GM12872 (cell line): ENCODE measurements at regions not wholly inside any gene's neighbourhood (a gene's known extent, or its start where the extent isn't known, plus 50 kb on each side); places are given as distances from the start of the nearest gene placed in this dataset.

Experiments
- CTCF ChIP-seq: IDR thresholded peaks from 3 replicates; pipeline ENCODE4 v1.5.1; 2011; ENCODE audit warnings: low read depth, mild to moderate bottlenecking, low read length, moderate library complexity; ENCODE audit not compliant: insufficient read depth

GRCh38 chr13:67574320-67575233, 344.4 kb upstream of the PCDH9 start:
- TF ChIP-seq CTCF = no peak

GRCh38 chr13:67568205-67568604, 338.1 kb upstream of the PCDH9 start:
- TF ChIP-seq CTCF = no peak

GRCh38 chr13:67557642-67558241, 327.6 kb upstream of the PCDH9 start:
- TF ChIP-seq CTCF = no peak

GRCh38 chr13:67557118-67557517, 327.0 kb upstream of the PCDH9 start:
- TF ChIP-seq CTCF = no peak

GRCh38 chr13:67554746-67555452, 324.8 kb upstream of the PCDH9 start:
- TF ChIP-seq CTCF = no peak

- TF ChIP-seq CTCF = no peak
Measured at GRCh38 chr13:67554286-67554685, 324.1 kb upstream of the PCDH9 start.

- TF ChIP-seq CTCF = no peak
Measured at GRCh38 chr13:67549331-67549730, 319.2 kb upstream of the PCDH9 start.
